ENCODE measurements at regions not wholly inside any gene's neighbourhood (a gene's known extent, or its start where the extent isn't known, plus 50 kb on each side); places are given as distances from the start of the nearest gene placed in this dataset.

DNA sequence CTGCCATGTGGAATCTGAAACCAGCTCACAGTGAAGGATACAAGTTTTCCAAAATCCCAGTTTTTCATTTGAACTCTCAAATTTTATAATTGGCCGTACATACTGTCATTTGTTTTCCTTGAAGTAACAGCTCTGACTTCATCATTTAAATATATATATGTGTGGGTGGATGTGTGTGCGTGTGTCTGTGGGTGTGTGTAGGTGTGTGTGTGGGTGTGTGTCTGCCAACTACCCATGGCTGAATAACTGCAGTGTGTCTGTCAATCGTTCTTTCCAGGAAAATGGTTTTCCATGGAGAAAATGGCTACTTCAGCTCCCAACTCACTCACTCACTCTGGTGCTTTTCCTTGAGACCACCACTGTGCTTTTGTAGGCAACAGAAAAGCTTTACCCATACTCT lies 169.0 kb downstream of the PLPP3 start:
- no peak for TF ChIP-seq ZNF274 (IDR thresholded peaks at IDR 0.05; ENCODE audit: low read depth, low read length)
- no peak overlapping the region for H3K4me3 ChIP-seq (ENCODE audit: low read length)

DNA sequence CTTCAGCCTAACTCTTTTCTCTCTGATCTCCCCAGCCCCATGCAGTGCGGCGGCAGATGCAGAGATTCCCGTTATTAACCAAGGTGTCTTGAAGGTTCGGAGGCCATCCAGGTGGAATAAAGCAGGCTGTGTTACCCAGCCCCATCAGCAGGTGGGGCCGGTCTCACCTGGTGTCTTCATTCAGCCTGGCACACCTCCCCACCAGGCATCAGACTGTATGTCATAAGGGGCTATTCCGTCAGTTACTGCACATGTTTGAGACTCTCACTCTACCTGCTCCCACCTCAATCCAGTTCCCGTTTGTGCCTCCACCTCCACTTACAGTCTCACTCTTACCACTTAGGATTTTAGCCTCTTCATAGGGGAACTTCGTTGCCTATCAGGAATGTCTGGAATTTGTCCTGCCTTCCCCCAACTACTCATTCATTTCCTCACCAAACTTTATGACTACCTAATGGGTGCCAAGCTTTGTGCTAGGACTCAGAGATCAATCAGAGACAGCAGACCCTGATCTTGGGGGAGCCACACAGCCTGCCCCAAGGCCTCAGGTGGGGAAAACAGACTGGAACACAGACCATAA lies 170.2 kb downstream of the PLPP3 start:
- TF ChIP-seq ZNF274 (IDR thresholded peaks at IDR 0.05; ENCODE audit: low read depth, low read length) = no peak
- no peak overlapping the region for H3K4me3 ChIP-seq (ENCODE audit: low read length)

DNA sequence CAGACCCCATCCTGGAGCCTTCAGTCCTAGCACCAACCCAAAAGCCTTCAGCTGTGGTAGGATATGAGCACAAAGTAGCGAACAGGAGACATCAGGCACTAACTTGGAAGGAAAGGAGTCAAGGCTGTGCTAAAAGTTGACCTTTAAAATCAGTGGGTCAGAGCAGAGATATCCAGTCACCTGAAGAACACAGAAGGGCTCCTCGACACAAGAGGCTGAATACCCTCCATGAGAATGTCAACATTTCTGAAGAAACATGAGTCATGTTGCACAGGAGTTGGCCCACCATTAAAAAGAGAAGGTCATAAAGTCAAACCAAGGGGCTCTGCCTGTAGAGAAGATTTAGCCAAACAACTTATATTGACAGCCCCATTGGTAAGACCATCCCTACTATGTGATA lies 172.5 kb downstream of the PLPP3 start:
- no peak for TF ChIP-seq ZNF274 (IDR thresholded peaks at IDR 0.05; ENCODE audit: low read depth, low read length)
- no peak overlapping the region for H3K4me3 ChIP-seq (ENCODE audit: low read length)

DNA sequence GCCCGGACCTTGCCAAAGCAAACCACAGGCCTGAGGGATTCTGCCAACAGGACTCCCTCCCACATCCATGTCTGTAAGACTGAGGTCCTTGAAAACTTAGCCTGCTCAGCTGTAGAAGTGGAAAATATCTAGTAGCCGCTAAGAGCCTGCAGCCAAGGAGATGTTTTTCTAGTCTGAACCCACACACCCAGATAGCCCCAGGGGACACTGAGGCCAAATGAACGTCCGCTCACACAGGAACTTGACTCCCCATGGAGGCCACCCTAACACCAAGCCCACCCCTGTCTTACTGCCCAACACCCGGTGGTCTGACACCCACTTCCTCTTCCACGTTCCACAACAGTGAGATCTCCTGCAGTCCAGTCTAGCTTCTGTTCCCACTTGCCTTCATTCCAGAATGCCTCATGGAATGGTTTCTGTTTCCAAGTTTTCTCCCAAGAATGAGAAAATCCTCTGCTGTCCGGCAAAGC lies 174.8 kb downstream of the PLPP3 start:
- no peak for TF ChIP-seq ZNF274 (IDR thresholded peaks at IDR 0.05; ENCODE audit: low read depth, low read length)

DNA sequence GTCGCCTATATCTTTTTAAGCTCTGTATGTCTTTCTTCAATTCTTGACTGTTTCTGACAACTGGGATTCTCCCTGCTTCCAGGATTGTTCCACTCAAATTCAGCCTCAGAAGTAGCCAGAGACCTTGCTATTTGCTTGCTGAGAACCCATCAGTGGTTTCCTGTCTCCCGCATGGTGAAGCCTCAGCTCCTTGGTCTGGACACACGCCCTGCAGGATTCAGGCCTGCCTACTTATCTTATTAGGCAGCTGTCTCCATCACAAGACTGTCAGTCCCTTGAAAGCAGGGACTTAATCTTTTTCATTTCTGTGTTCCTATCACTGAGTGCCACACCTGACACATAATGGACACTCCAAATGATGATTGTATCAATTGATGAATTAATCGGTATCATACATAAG lies 175.3 kb downstream of the PLPP3 start:
- H3K4me3 ChIP-seq (ENCODE audit: low read length) = no peak overlapping the region
- TF ChIP-seq ZNF274 (IDR thresholded peaks at IDR 0.05; ENCODE audit: low read depth, low read length) = no peak

More for the DNA sequence above, 174.8 kb downstream of the PLPP3 start:
- no peak overlapping the region for H3K4me3 ChIP-seq (ENCODE audit: low read length)

DNA sequence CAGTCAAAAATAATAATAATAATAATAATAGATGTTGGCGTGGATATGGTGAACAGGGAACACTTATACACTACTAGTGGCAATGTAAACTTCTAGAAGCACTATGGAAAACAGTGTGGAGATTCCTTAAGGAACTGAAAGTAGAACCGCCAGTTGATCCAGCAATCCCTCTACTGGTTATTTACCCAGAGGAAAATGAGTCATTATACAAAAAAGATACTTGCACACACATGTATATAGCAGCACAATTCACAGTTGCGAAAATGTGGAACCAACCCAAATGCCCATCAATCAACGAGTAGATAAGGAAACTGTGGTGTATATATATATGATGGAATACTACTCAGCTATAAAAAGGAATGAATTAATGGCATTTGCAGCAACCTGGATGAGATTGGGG lies 176.0 kb downstream of the PLPP3 start:
- TF ChIP-seq ZNF274 (IDR thresholded peaks at IDR 0.05; ENCODE audit: low read depth, low read length) = no peak
- H3K4me3 ChIP-seq (ENCODE audit: low read length) = no peak overlapping the region

DNA sequence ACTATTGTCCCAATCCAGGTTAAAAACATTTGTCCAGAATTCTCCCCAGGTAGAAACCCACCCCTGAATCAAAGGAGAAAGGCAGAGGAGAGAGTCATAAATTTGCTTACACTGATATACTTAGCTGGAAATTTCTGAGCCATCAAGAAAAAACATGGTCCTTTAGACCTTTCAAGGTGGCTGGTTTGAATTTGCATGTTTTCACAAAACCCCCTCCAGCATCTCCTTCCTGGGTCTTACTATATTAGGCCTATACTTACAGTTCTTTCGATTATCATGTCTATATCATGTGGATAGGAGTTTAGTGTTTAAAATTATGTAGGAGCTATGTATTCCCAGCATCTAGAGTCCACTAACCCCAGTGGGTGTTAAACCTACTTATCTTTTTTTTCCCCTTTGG lies 178.2 kb downstream of the PLPP3 start:
- no peak for TF ChIP-seq ZNF274 (IDR thresholded peaks at IDR 0.05; ENCODE audit: low read depth, low read length)
- no peak overlapping the region for H3K4me3 ChIP-seq (ENCODE audit: low read length)

DNA sequence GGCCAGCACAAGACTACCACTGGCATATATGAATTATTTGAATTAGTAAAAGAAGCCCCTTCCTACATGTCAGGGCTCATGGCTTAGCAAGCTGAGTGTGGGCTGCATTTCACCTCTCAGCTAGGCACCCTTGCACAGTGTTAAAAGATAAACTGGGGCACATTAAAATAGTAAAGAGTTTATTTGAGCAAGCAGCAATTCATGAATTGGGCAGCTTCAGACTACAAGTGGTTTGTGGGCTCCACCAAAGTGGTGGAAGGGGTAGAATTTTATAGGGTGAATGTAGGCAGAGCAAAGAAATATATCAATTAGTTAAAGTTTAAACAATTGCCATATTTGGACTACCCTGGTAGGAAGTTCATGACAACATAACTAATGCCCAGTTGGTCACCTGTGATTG lies 178.8 kb downstream of the PLPP3 start:
- TF ChIP-seq ZNF274 (IDR thresholded peaks at IDR 0.05; ENCODE audit: low read depth, low read length) = no peak
- no peak overlapping the region for H3K4me3 ChIP-seq (ENCODE audit: low read length)

DNA sequence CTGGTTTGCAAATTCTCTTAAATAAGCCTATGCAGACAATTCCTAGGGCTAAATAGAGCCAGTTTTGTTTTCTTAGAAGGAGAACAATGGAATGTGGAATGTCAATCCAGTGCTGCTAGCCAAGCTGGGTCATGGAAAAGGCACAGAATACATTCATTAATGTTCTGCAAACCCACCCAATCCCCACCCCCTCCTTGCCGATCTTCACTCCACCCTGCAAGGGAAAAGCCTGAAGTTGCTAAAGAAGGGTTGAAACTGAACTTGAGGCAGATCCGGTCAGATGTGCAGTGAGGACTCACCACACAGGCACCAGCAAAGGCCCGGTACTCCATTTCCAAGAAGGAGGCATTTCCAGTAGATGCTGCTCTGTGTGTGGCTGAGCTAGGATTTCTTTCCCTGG lies 179.6 kb downstream of the PLPP3 start:
- H3K4me3 ChIP-seq (ENCODE audit: low read length) = no peak overlapping the region
- TF ChIP-seq ZNF274 (IDR thresholded peaks at IDR 0.05; ENCODE audit: low read depth, low read length) = no peak

DNA sequence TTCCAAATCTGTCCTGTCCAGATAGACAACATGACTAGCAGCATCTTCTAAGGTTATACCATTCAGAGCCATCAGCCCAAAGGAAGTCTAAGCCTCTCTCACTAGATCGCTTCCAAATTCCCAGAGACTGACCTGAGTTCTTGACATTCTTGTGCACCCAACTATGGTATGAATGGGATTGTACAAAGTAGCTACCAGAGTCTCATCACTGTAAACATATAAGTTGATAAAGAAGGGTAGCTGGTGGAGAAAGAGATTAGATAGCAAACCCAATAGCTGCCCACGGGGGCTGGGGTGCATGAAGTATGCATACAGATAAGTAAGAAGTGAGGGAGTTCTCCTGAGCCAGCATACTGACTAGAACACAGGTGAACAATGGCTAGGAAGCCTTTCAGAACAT lies 180.0 kb downstream of the PLPP3 start:
- TF ChIP-seq ZNF274 (IDR thresholded peaks at IDR 0.05; ENCODE audit: low read depth, low read length) = no peak

DNA sequence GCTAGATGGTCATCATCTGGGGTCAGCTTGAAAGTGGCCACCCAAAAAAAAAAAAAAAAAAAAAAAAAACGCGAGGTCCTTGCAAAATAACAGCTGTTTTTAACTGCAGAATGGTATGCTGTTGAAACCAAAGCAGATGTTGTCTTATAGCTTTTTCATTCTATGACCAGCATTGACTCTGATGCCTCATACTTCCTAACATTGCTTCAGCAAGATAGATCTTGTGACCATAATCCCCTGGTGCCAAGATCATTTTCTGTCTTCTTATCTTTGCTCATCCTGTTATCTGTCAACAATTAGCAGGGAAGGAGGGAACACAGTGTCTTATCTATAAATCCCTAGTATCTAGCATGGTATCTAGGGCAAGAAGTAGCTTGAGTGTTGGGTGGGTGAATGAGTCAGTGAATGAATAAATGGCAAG lies 181.5 kb downstream of the PLPP3 start:
- no peak overlapping the region for H3K4me3 ChIP-seq (ENCODE audit: low read length)
- TF ChIP-seq ZNF274 (IDR thresholded peaks at IDR 0.05; ENCODE audit: low read depth, low read length) = no peak

More for the DNA sequence above, 180.0 kb downstream of the PLPP3 start:
- H3K4me3 ChIP-seq (ENCODE audit: low read length) = no peak overlapping the region

DNA sequence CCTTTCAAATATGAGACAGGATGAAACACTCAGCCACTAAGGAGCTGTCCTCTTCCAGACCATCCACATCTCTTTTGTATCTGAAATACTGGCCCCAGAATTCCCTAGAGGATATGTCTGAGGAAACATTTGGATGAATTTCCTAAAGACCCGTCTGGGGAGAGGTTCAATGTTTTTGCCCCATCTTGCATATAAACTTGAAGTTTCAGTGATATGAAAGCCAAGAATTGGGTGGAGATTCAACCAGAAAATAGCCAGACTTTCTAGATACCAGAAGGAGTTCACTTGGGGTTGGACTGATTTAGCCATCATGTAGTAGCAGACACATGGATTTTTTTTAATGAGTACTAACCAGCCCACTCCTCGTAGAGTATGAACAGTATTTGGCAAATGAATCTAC lies 182.0 kb downstream of the PLPP3 start:
- H3K4me3 ChIP-seq (ENCODE audit: low read length) = no peak overlapping the region

DNA sequence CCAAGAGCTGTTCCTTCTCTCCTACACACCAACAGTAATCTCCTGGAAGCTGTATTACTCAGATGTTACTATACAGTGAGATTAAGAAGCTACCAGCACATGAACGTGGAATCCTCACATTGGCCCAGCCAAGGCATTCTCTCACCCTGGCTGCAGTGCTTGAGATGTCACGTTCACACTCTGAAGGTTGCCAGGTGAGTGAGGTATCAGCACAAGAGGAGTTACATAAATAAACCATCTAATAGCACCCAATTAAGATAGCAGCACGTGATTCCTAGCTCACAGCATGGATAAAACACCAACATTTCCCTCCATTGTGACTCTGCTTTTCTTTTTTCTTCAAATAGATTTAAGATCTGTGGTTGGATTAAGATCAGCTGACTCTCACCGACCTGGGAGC lies 182.8 kb downstream of the PLPP3 start:
- no peak for TF ChIP-seq ZNF274 (IDR thresholded peaks at IDR 0.05; ENCODE audit: low read depth, low read length)
- no peak overlapping the region for H3K4me3 ChIP-seq (ENCODE audit: low read length)

More for the DNA sequence above, 182.0 kb downstream of the PLPP3 start:
- TF ChIP-seq ZNF274 (IDR thresholded peaks at IDR 0.05; ENCODE audit: low read depth, low read length) = no peak

DNA sequence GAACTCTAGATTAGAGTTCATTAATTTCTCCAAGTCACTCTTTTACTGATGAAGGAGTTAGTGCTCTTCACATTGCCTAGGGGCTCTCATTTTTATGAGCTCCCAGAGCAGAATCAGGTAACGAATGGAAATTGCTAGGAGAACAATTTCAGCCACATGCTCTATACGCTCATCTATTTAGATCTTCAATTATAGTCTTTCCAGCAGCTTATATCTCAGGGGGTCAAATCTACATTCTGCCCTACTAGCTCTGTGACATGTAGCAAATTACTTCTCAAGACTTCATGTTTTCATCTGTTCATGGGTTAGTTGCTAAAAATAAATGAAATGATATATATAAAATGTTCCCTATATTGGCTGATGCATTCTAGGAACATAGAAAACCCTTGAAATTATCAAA lies 183.6 kb downstream of the PLPP3 start:
- H3K4me3 ChIP-seq (ENCODE audit: low read length) = no peak overlapping the region
- TF ChIP-seq ZNF274 (IDR thresholded peaks at IDR 0.05; ENCODE audit: low read depth, low read length) = no peak

DNA sequence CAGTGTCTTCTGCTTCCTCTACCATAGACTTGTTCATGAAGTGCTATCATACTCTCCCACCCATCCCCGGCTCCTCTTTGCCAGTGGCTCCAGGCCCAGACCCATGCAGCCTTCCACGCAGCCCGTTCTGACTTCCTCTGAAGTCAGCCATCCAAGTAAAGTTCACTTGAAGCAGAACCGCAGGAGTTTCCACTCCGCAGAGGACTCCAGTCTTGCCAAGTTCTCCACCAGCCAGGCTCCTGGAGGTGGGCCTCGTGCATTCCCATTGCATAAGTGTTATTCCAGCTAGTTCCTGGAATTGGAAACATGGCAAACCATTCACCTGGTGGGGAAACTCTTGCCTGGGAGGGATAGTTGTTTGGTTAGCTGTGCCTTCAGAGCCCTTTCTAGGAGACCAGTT lies 185.1 kb downstream of the PLPP3 start:
- TF ChIP-seq ZNF274 (IDR thresholded peaks at IDR 0.05; ENCODE audit: low read depth, low read length) = no peak
- no peak overlapping the region for H3K4me3 ChIP-seq (ENCODE audit: low read length)

Data from GM08714 (cell line).